Prostate gland (tissue), 2 donors: ENCODE measurements at regions not wholly inside any gene's neighbourhood (a gene's known extent, or its start where the extent isn't known, plus 50 kb on each side); places are given as distances from the start of the nearest gene placed in this dataset.

Source experiments
- DNase-seq: peaks from one replicate; pipeline ENCODE4 v3.0.0-alpha.2; 2019; ENCODE audit warnings: low spot score
- H3K27ac ChIP-seq, 2 donors: fragments of 200-600 bp; sonication (generic); 2 replicates each; pipeline ENCODE4 v1.5.1; 2017 to 2019
- H3K27me3 ChIP-seq: fragments of 200-600 bp; sonication (generic); replicated peaks from 2 replicates; pipeline ENCODE4 v1.5.1; 2019; ENCODE audit not compliant: insufficient read depth
- H3K36me3 ChIP-seq, 2 donors: fragments of 200-600 bp; sonication (generic); 1 replicate in 1 of 2; 2 replicates in 1 of 2; pipeline versions ENCODE4 v1.5.1 to v1.8.1; 2017 to 2019
- H3K4me1 ChIP-seq: fragments of 200-600 bp; sonication (generic); replicated peaks from 2 replicates; pipeline ENCODE4 v1.5.1; 2019
- H3K4me3 ChIP-seq, 2 donors: fragments of 200-600 bp; sonication (generic); 2 replicates each; pipeline ENCODE4 v1.5.1; 2017 to 2019
- H3K9me3 ChIP-seq: fragments of 200-600 bp; sonication (generic); 2 replicates; pipeline ENCODE4 v1.5.1; 2017
- CTCF ChIP-seq, 4 experiments: fragments of 200-600 bp in 2 of 4; fragments of 450-650 bp in 2 of 4; sonication (generic) in 2 of 4; IDR thresholded peaks; 1 replicate in 3 of 4; 2 replicates in 1 of 4; pipeline ENCODE4 v1.5.1; 2016 to 2019; ENCODE audit warnings: antibody characterized with exemption in 4 of 4, mild to moderate bottlenecking in 2 of 4, moderate library complexity in 2 of 4
- POLR2A ChIP-seq: fragments of 450-650 bp; IDR thresholded peaks from one replicate; pipeline ENCODE4 v1.6.1; 2016; ENCODE audit warnings: antibody characterized with exemption, mild to moderate bottlenecking
- POLR2AphosphoS5 ChIP-seq: sonication (generic); formaldehyde crosslinking; IDR thresholded peaks from one replicate; pipeline ENCODE4 v1.6.1; 2017; ENCODE audit warnings: antibody characterized with exemption
- WGBS: methylation state at CpG from one replicate; pipeline ENCODE4 v1.1.5; 2018; 5-methylcytosine and 5-hydroxymethylcytosine counted together
- intact Hi-C: fragments of 100-400 bp; cut with DNase I; formaldehyde crosslinking; loops from one replicate; pipeline ENCODE4 v1.14.2; 2022

DNA sequence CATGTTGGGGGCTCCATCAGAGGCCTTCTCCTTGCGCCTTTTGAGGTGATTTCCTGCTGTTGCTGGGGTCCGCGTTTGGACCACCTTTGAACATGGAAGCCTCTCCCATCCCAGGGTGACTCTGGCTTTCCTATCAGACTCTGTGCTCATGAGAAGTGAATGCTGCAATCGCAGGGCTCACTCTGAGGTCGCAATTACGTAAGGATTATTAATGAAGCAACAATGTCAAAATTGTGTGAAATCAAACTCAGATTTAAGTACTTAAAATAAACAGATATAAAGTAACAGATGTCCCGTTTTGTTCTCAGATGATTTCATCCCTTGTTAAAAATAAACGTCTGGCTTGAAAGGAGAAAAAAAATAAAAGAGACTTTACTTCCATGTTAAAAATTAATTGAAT lies 634.2 kb downstream of the BNC2 start:
- no peaks in the 10 kb centered on the region for H3K4me1 ChIP-seq
- H3K4me3 ChIP-seq, result no peak overlapping the region
- no peak overlapping the region for H3K27ac ChIP-seq
- TF ChIP-seq POLR2A (no peak), CTCF (IDR thresholded peaks at IDR 0.05) (no peak), POLR2AphosphoS5 (no peak)
- intact Hi-C loops, result no loop called here
- no peaks in the 10 kb centered on the region for H3K27me3 ChIP-seq
- H3K9me3 ChIP-seq, result no peaks in the 10 kb centered on the region
- no peaks in the 10 kb centered on the region for H3K36me3 ChIP-seq
- DNase-seq, result no peak
- 49% methylated on average over 8 of the region's 8 CpGs for WGBS

DNA sequence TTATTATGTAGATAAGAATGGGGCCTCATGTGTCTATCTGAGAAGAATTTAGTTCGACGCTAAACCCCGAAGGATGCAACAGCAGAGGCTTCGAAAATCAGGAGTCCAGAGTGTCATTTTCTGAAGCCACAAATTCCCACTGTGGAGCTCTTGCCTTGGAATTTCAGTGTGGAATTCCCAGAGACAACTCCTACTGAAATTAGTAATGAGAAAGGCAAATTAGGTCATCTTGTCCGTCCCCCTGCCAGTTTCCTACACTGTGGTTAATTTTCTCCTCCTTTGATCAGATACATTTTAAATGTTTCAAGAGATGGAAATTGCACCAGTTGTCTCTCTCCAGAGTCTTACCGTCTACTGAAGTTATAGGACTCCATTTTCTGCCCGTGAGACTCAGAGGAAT lies 633.6 kb downstream of the BNC2 start:
- H3K9me3 ChIP-seq, result no peaks in the 10 kb centered on the region
- DNase-seq, result no peak
- H3K4me1 ChIP-seq, result no peaks in the 10 kb centered on the region
- intact Hi-C loops, result no loop called here
- 81% methylated on average over 7 of the region's 7 CpGs for WGBS
- no peak for TF ChIP-seq POLR2AphosphoS5
- TF ChIP-seq CTCF (IDR thresholded peaks at IDR 0.05), result no peak
- TF ChIP-seq POLR2A, result no peak
- H3K4me3 ChIP-seq, result no peak overlapping the region
- H3K27me3 ChIP-seq, result no peaks in the 10 kb centered on the region
- no peaks in the 10 kb centered on the region for H3K36me3 ChIP-seq
- H3K27ac ChIP-seq, result no peak overlapping the region

- TF ChIP-seq CTCF (IDR thresholded peaks at IDR 0.05) (no peak), POLR2AphosphoS5 (no peak), POLR2A (no peak)
- Histone ChIP-seq H3K27ac (no peak overlapping the region), H3K4me1 (no peaks in the 10 kb centered on the region), H3K27me3 (no peaks in the 10 kb centered on the region), H3K4me3 (no peak overlapping the region), H3K36me3 (no peaks in the 10 kb centered on the region), H3K9me3 (no peaks in the 10 kb centered on the region)
- no peak for DNase-seq
- intact Hi-C loops, result no loop called here
- 88% methylated on average over 5 of the region's 5 CpGs for WGBS
Observed at GRCh38 chr9:16238623-16239138, 631.8 kb downstream of the BNC2 start.

DNA sequence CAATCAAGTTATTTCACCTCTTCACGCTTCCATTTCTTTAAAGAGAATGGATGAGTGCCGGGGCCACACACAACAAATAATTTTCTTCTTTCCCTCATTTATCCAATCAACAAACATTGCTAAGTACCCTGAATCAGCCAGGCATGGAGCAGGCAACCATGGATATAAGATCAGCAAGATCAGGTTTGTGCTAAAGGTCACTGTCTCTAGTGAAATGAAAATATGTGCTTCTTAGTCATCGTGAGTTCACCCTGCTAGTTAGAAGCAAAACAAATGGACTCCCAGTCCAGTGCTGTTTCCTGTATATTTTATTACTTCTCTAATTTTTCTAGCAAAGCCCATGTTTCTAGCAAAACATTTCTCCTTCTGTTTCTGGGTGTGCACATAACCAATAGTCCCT lies 629.2 kb downstream of the BNC2 start:
- no peak overlapping the region for H3K4me3 ChIP-seq
- 92% methylated on average over 3 of the region's 3 CpGs for WGBS
- H3K36me3 ChIP-seq, result no peaks in the 10 kb centered on the region
- no peak overlapping the region for H3K27ac ChIP-seq
- no peaks in the 10 kb centered on the region for H3K9me3 ChIP-seq
- no peak for DNase-seq
- intact Hi-C loops, result no loop called here
- TF ChIP-seq CTCF (IDR thresholded peaks at IDR 0.05), result no peak
- no peak for TF ChIP-seq POLR2AphosphoS5
- no peak for TF ChIP-seq POLR2A
- no peaks in the 10 kb centered on the region for H3K4me1 ChIP-seq
- H3K27me3 ChIP-seq, result no peaks in the 10 kb centered on the region

- Histone ChIP-seq H3K36me3 (no peaks in the 10 kb centered on the region), H3K4me3 (no peak overlapping the region), H3K9me3 (no peaks in the 10 kb centered on the region), H3K27me3 (no peaks in the 10 kb centered on the region), H3K27ac (no peak overlapping the region), H3K4me1 (no peaks in the 10 kb centered on the region)
- WGBS, result 76% methylated on average over 5 of the region's 5 CpGs
- no peak for DNase-seq
- intact Hi-C loops, result no loop called here
- TF ChIP-seq POLR2AphosphoS5 (no peak), POLR2A (no peak), CTCF (IDR thresholded peaks at IDR 0.05) (no peak)
Observed at GRCh38 chr9:16243798-16244197, 626.7 kb downstream of the BNC2 start.
